Liver (tissue), 8 donors: ENCODE measurements at regions not wholly inside any gene's neighbourhood (a gene's known extent, or its start where the extent isn't known, plus 50 kb on each side); places are given as distances from the start of the nearest gene placed in this dataset.

Source experiments
- DNase-seq: peaks from one replicate; pipeline ENCODE4 v3.0.0-alpha.2; 2017; ENCODE audit warnings: low spot score
- H3K27ac ChIP-seq, 2 donors: one replicate each; pipeline ENCODE4 v1.7.0; 2013; ENCODE audit warnings: inconsistent platforms in 2 of 2, low read length in 2 of 2, control low read depth in 1 of 2, low read depth in 1 of 2, mild to moderate bottlenecking in 1 of 2
- H3K27me3 ChIP-seq, 4 donors: one replicate each; pipeline versions ENCODE4 v1.6.1 to v1.7.0; 2013; ENCODE audit warnings: low read length in 3 of 4, inconsistent platforms in 1 of 4, mild to moderate bottlenecking in 1 of 4, moderate library complexity in 1 of 4; ENCODE audit not compliant: control insufficient read depth in 4 of 4, insufficient read depth in 4 of 4
- H3K36me3 ChIP-seq, 4 donors: one replicate each; pipeline versions ENCODE4 v1.6.1 to v1.7.0; 2013; ENCODE audit warnings: low read length in 3 of 4, mild to moderate bottlenecking in 3 of 4, low read depth in 1 of 4, moderate library complexity in 1 of 4; ENCODE audit not compliant: control insufficient read depth in 4 of 4, insufficient read depth in 3 of 4
- H3K4me1 ChIP-seq, 4 donors: one replicate each; pipeline versions ENCODE4 v1.6.1 to v1.7.0; 2013; ENCODE audit warnings: low read length in 3 of 4, mild to moderate bottlenecking in 3 of 4, moderate library complexity in 1 of 4; ENCODE audit not compliant: control insufficient read depth in 4 of 4, insufficient read depth in 4 of 4
- H3K4me3 ChIP-seq, 3 donors: one replicate each; pipeline versions ENCODE4 v1.6.1 to v1.7.0; 2013; ENCODE audit warnings: low read length in 3 of 3, control low read depth in 1 of 3, low read depth in 1 of 3, mild to moderate bottlenecking in 1 of 3
- H3K9ac ChIP-seq, 2 donors: one replicate each; pipeline ENCODE4 v1.7.0; 2013; ENCODE audit warnings: low read length in 2 of 2, mild to moderate bottlenecking in 2 of 2, moderate library complexity in 2 of 2, control low read depth in 1 of 2, low read depth in 1 of 2
- H3K9me3 ChIP-seq, 4 donors: one replicate each; pipeline versions ENCODE4 v1.6.1 to v1.7.0; 2013; ENCODE audit warnings: low read length in 3 of 4; ENCODE audit not compliant: control insufficient read depth in 4 of 4
- EGR1 ChIP-seq, 2 donors: IDR thresholded peaks; 2 replicates each; pipeline ENCODE4 v1.6.1; 2016 to 2018; ENCODE audit warnings: antibody characterized with exemption in 2 of 2, low read depth in 2 of 2
- FOXA1 ChIP-seq: IDR thresholded peaks from 2 replicates; pipeline ENCODE4 v1.6.1; 2016; ENCODE audit warnings: antibody characterized with exemption
- FOXA2 ChIP-seq: IDR thresholded peaks from 2 replicates; pipeline ENCODE4 v1.6.1; 2016; ENCODE audit warnings: antibody characterized with exemption
- GABPA ChIP-seq, 2 donors: IDR thresholded peaks in 1 of 2; conservative IDR thresholded peaks in 1 of 2; 2 replicates each; pipeline ENCODE4 v1.6.1; 2016; ENCODE audit warnings: antibody characterized with exemption in 2 of 2, mild to moderate bottlenecking in 1 of 2, moderate library complexity in 1 of 2
- HNF4A ChIP-seq, 2 donors: conservative IDR thresholded peaks; 2 replicates each; pipeline ENCODE4 v1.6.1; 2016; ENCODE audit warnings: antibody characterized with exemption in 2 of 2, mild to moderate bottlenecking in 2 of 2
- HNF4G ChIP-seq: IDR thresholded peaks from 2 replicates; pipeline ENCODE4 v1.6.1; 2016; ENCODE audit warnings: antibody characterized with exemption
- JUND ChIP-seq, 2 donors: IDR thresholded peaks; 2 replicates each; pipeline ENCODE4 v1.6.1; 2016; ENCODE audit warnings: antibody characterized with exemption in 2 of 2
- MAX ChIP-seq: IDR thresholded peaks from 2 replicates; pipeline ENCODE4 v1.6.1; 2016; ENCODE audit warnings: antibody characterized with exemption
- NR2F2 ChIP-seq: IDR thresholded peaks from 2 replicates; pipeline ENCODE4 v1.6.1; 2016; ENCODE audit warnings: antibody characterized with exemption
- RAD21 ChIP-seq, 2 donors: IDR thresholded peaks; 2 replicates each; pipeline ENCODE4 v1.6.1; 2016; ENCODE audit warnings: antibody characterized with exemption in 2 of 2, mild to moderate bottlenecking in 2 of 2
- REST ChIP-seq: IDR thresholded peaks from 2 replicates; pipeline ENCODE4 v1.6.1; 2016; ENCODE audit warnings: antibody characterized with exemption, mild to moderate bottlenecking
- RXRA ChIP-seq, 2 donors: IDR thresholded peaks; 2 replicates each; pipeline ENCODE4 v1.6.1; 2017 to 2018; ENCODE audit warnings: antibody characterized with exemption in 2 of 2, mild to moderate bottlenecking in 1 of 2
- SP1 ChIP-seq: IDR thresholded peaks from 2 replicates; pipeline ENCODE4 v1.6.1; 2018; ENCODE audit warnings: antibody characterized with exemption, mild to moderate bottlenecking
- TAF1 ChIP-seq: conservative IDR thresholded peaks from 2 replicates; pipeline ENCODE4 v1.6.1; 2016; ENCODE audit warnings: antibody characterized with exemption, mild to moderate bottlenecking
- YY1 ChIP-seq: IDR thresholded peaks from 2 replicates; pipeline ENCODE4 v1.6.1; 2016; ENCODE audit warnings: antibody characterized with exemption, mild to moderate bottlenecking
- WGBS: extraction: QIAGEN DNeasy Blood & Tissue Kit; methylation state at CpG from one replicate; pipeline ENCODE4 v1.1.7; 2013; 5-methylcytosine and 5-hydroxymethylcytosine counted together
- TF ChIP-seq, protein P1 (sequence below): IDR thresholded peaks from 2 replicates; pipeline ENCODE4 v1.6.1; 2016; ENCODE audit warnings: antibody characterized with exemption
- TF ChIP-seq, protein P2 (sequence below): fragments of 150-350 bp; IDR thresholded peaks from 2 replicates; pipeline ENCODE4 v1.5.1; 2017; ENCODE audit warnings: improper control_type of control experiment, low read depth, low read length; ENCODE audit not compliant: missing input control
- TF ChIP-seq, protein P3 (sequence below): IDR thresholded peaks from 2 replicates; pipeline ENCODE4 v1.6.1; 2016; ENCODE audit warnings: antibody characterized with exemption
- donor health status: healthy.
- donor health status: healthy.
- donor health status: healthy.
- donor health status: healthy.
- donor health status: healthy.

GRCh38 chr20:48492015-48492714 lies 335.6 kb downstream of the PREX1 start:
- TF ChIP-seq FOXA1 (no peak), EGR1 (IDR thresholded peaks at IDR 0.05; ENCODE audit: low read depth in 2 of 2) (no peak), JUND (IDR thresholded peaks at IDR 0.05) (no peak), RXRA (IDR thresholded peaks at IDR 0.05) (no peak), HNF4A (conservative IDR thresholded peaks at IDR 0.05) (no peak), HNF4G (no peak), MAX (no peak), YY1 (no peak), REST (no peak), FOXA2 (no peak), GABPA (IDR thresholded peaks at IDR 0.05 in 1 of 2, conservative IDR thresholded peaks at IDR 0.05 in 1 of 2) (no peak), NR2F2 (no peak), SP1 (no peak), TAF1 (no peak), RAD21 (IDR thresholded peaks at IDR 0.05) (no peak)
- TF ChIP-seq, protein P1, sequence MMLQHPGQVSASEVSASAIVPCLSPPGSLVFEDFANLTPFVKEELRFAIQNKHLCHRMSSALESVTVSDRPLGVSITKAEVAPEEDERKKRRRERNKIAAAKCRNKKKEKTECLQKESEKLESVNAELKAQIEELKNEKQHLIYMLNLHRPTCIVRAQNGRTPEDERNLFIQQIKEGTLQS, result no peak
- TF ChIP-seq, protein P2, sequence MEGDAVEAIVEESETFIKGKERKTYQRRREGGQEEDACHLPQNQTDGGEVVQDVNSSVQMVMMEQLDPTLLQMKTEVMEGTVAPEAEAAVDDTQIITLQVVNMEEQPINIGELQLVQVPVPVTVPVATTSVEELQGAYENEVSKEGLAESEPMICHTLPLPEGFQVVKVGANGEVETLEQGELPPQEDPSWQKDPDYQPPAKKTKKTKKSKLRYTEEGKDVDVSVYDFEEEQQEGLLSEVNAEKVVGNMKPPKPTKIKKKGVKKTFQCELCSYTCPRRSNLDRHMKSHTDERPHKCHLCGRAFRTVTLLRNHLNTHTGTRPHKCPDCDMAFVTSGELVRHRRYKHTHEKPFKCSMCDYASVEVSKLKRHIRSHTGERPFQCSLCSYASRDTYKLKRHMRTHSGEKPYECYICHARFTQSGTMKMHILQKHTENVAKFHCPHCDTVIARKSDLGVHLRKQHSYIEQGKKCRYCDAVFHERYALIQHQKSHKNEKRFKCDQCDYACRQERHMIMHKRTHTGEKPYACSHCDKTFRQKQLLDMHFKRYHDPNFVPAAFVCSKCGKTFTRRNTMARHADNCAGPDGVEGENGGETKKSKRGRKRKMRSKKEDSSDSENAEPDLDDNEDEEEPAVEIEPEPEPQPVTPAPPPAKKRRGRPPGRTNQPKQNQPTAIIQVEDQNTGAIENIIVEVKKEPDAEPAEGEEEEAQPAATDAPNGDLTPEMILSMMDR, result no peak
- TF ChIP-seq, protein P3, sequence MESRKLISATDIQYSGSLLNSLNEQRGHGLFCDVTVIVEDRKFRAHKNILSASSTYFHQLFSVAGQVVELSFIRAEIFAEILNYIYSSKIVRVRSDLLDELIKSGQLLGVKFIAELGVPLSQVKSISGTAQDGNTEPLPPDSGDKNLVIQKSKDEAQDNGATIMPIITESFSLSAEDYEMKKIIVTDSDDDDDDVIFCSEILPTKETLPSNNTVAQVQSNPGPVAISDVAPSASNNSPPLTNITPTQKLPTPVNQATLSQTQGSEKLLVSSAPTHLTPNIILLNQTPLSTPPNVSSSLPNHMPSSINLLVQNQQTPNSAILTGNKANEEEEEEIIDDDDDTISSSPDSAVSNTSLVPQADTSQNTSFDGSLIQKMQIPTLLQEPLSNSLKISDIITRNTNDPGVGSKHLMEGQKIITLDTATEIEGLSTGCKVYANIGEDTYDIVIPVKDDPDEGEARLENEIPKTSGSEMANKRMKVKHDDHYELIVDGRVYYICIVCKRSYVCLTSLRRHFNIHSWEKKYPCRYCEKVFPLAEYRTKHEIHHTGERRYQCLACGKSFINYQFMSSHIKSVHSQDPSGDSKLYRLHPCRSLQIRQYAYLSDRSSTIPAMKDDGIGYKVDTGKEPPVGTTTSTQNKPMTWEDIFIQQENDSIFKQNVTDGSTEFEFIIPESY, result no peak
- Histone ChIP-seq H3K27ac (no peak overlapping the region), H3K9me3 (no peaks in the 10 kb centered on the region), H3K4me3 (no peak overlapping the region), H3K36me3 (no peaks in the 10 kb centered on the region), H3K9ac (no peak overlapping the region), H3K4me1 (no peaks in the 10 kb centered on the region), H3K27me3 (peaks cover 0 to 8% (median 0%) of the 10 kb centered on the region in 4 donors)
- WGBS, result 81% methylated on average over 17 of the region's 17 CpGs
- no peak for DNase-seq
